ENCODE measurements at regions not wholly inside any gene's neighbourhood (a gene's known extent, or its start where the extent isn't known, plus 50 kb on each side); places are given as distances from the start of the nearest gene placed in this dataset.

DNA sequence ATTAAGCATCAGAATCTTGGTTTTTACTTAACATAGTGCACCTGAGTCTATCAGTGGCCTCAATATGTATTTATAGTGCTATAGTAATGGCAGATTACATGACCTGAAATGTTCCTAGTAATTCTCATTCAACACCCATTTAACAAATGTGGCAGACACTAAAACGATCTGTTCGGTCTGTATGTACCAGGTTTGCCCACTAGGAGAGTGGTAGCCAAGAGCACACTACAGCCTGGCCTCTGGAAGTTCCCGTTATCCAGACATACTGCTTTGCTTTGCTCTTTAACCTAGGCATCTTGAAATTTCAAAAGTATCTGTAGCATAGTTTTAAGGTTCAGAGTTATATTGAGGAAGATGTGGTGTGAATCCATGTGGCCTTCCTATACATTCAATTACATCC, 395.7 kb upstream of the NRG3 start:
- Histone ChIP-seq H3K14ac (replicated peaks; ENCODE audit: low read depth, low read length) (no peak overlapping the region), H3K18ac (ENCODE audit: low read depth, low read length) (no peak overlapping the region), H2AK5ac (ENCODE audit: low read depth, low read length) (no peak overlapping the region), H2BK120ac (ENCODE audit: low read depth, low read length) (no peak overlapping the region), H3K36me3 (ENCODE audit: control insufficient read depth, insufficient read depth, low read length) (no peaks in the 10 kb centered on the region), H3K9me3 (ENCODE audit: control insufficient read depth, insufficient read depth, low read length) (peaks cover 2% of the 10 kb centered on the region; the same call in 1 of the 2 replicates), H2AK9ac (replicated peaks; ENCODE audit: low read depth, low read length, poor library complexity) (no peak overlapping the region), H3K79me1 (ENCODE audit: low read depth in 1 of 2, low read length in 2 of 2) (no peaks in the 10 kb centered on the region), H4K8ac (ENCODE audit: low read depth in 2 of 2, low read length in 2 of 2) (no peak overlapping the region), H3K4me2 (ENCODE audit: low read depth, low read length) (no peak overlapping the region), H2BK20ac (ENCODE audit: low read depth, low read length) (no peak overlapping the region), H3K4me1 (ENCODE audit: control insufficient read depth, insufficient read depth, low read length) (no peaks in the 10 kb centered on the region), H2BK5ac (ENCODE audit: low read depth, low read length, poor library complexity, severe bottlenecking) (no peak overlapping the region), H3K9ac (ENCODE audit: low read depth, low read length) (no peak overlapping the region), H3K27ac (ENCODE audit: insufficient read depth, low read length) (no peak overlapping the region), H3K9me1 (ENCODE audit: insufficient read depth, low read length) (no peaks in the 10 kb centered on the region), H4K91ac (ENCODE audit: insufficient read depth, low read depth, low read length) (no peak overlapping the region), H3K23ac (ENCODE audit: low read depth, low read length) (no peak overlapping the region), H2AFZ (replicated peaks; ENCODE audit: low read length, poor library complexity) (no peak overlapping the region), H4K20me1 (ENCODE audit: insufficient read depth, low read length) (no peaks in the 10 kb centered on the region), H3K27me3 (ENCODE audit: control insufficient read depth, insufficient read depth, low read length) (no peaks in the 10 kb centered on the region), H3K4me3 (ENCODE audit: insufficient read depth, low read depth, low read length) (no peak overlapping the region), H3K4ac (ENCODE audit: low read depth, low read length) (no peak overlapping the region), H4K5ac (ENCODE audit: low read depth, low read length) (no peak overlapping the region), H3K56ac (ENCODE audit: extremely low read depth, insufficient read depth, low read length) (no peak overlapping the region), H2BK15ac (ENCODE audit: low read depth, low read length) (no peak overlapping the region)
- TF ChIP-seq NFE2L2 (IDR thresholded peaks at IDR 0.05; ENCODE audit: low read depth, low read length) (no peak), MAZ (IDR thresholded peaks at IDR 0.05; ENCODE audit: borderline replicate concordance, low read depth, low read length) (no peak), MAFK (IDR thresholded peaks at IDR 0.05; ENCODE audit: low read depth, low read length) (no peak), CEBPB (IDR thresholded peaks at IDR 0.05; ENCODE audit: low read depth, low read length) (no peak), SMC3 (IDR thresholded peaks at IDR 0.05; ENCODE audit: low read depth, low read length) (no peak), RAD21 (IDR thresholded peaks at IDR 0.05; ENCODE audit: low read length) (no peak)
- BruUV-seq (replicated peaks) = no TSS peak
- POLR2A ChIA-PET (ENCODE audit: unreplicated experiment) = no interaction called here
- ATAC-seq (ENCODE audit: low read depth) (no peak), DNase-seq (no peak)
- in situ Hi-C loops (cut with MboI; ENCODE audit: low sequenced_read_pairs) (no loop called here), dilution Hi-C loops (cut with HindIII; ENCODE audit: low sequenced_read_pairs, unreplicated experiment) (no loop called here), intact Hi-C loops (cut with micrococcal nuclease) (no loop called here)
- CTCF ChIA-PET = no interaction called here
- 53% methylated on average over 2 of the region's 3 CpGs; no CpG with 5 or more reads in 1 of the 2 experiments for WGBS, 2 experiments (ENCODE audit: extremely low coverage in 2 of 2, insufficient read length in 1 of 2)

Data from IMR-90 (cell line).